Neural progenitor cell (in vitro differentiated cells): ENCODE measurements at regions not wholly inside any gene's neighbourhood (a gene's known extent, or its start where the extent isn't known, plus 50 kb on each side); places are given as distances from the start of the nearest gene placed in this dataset.

Experiments used
- DNase-seq: peaks from one replicate; pipeline ENCODE4 v3.0.0-alpha.2; 2016; ENCODE audit warnings: low spot score
- H2AFZ ChIP-seq: fragments of 200-600 bp; sonication (generic); replicated peaks from 2 replicates; pipeline ENCODE4 v1.6.1; 2016; ENCODE audit warnings: antibody characterized with exemption
- H3F3A ChIP-seq: fragments of 200-600 bp; sonication (generic); 2 replicates; pipeline ENCODE4 v1.6.1; 2016; ENCODE audit warnings: antibody characterized with exemption, low read depth
- H3K27ac ChIP-seq: fragments of 200-600 bp; sonication (generic); 2 replicates; pipeline ENCODE4 v1.5.1; 2016; ENCODE audit warnings: mild to moderate bottlenecking
- H3K27me3 ChIP-seq: fragments of 200-600 bp; sonication (generic); 2 replicates; pipeline ENCODE4 v1.6.1; 2016; ENCODE audit warnings: mild to moderate bottlenecking, moderate library complexity
- H3K36me3 ChIP-seq: fragments of 200-600 bp; sonication (generic); 2 replicates; pipeline ENCODE4 v1.5.1; 2016
- H3K4me1 ChIP-seq: fragments of 200-600 bp; sonication (generic); 2 replicates; pipeline ENCODE4 v1.6.1; 2016; ENCODE audit warnings: mixed run types
- H3K4me2 ChIP-seq: fragments of 200-600 bp; sonication (generic); 2 replicates; pipeline ENCODE4 v1.6.1; 2016
- H3K4me3 ChIP-seq: fragments of 200-600 bp; sonication (generic); 2 replicates; pipeline ENCODE4 v1.5.1; 2016
- H3K79me2 ChIP-seq: fragments of 200-600 bp; sonication (generic); 2 replicates; pipeline ENCODE4 v1.6.1; 2016; ENCODE audit warnings: low read depth
- H3K9ac ChIP-seq: fragments of 200-600 bp; sonication (generic); 2 replicates; pipeline ENCODE4 v1.6.1; 2016
- H3K9me3 ChIP-seq: fragments of 200-600 bp; sonication (generic); 2 replicates; pipeline ENCODE4 v1.5.1; 2016; ENCODE audit warnings: low read depth
- H4K20me1 ChIP-seq: fragments of 200-600 bp; sonication (generic); 2 replicates; pipeline ENCODE4 v1.6.1; 2016; ENCODE audit warnings: low read depth
- H3K27ac Mint-ChIP-seq: 3 replicates; pipeline ENCODE4 v1.8.0; 2021; ENCODE audit warnings: mixed read lengths
- H3K27me3 Mint-ChIP-seq: 2 replicates; pipeline ENCODE4 v1.8.0; 2022; ENCODE audit warnings: low read depth, mild to moderate bottlenecking, inconsistent platforms, moderate library complexity, mixed read lengths; ENCODE audit not compliant: insufficient read depth
- H3K36me3 Mint-ChIP-seq: 3 replicates; pipeline ENCODE4 v1.8.0; 2021; ENCODE audit warnings: mixed read lengths
- H3K4me1 Mint-ChIP-seq: 3 replicates; pipeline ENCODE4 v1.8.0; 2021; ENCODE audit warnings: mixed read lengths
- H3K4me3 Mint-ChIP-seq: 3 replicates; pipeline ENCODE4 v1.8.0; 2021; ENCODE audit warnings: mild to moderate bottlenecking, moderate library complexity, mixed read lengths
- H3K9me3 Mint-ChIP-seq: 3 replicates; pipeline ENCODE4 v1.8.0; 2020; ENCODE audit warnings: mixed read lengths
- CTCF ChIP-seq: fragments of 200-600 bp; sonication (generic); IDR thresholded peaks from 2 replicates; pipeline ENCODE4 v1.5.1; 2017; ENCODE audit warnings: antibody characterized with exemption, mild to moderate bottlenecking
- EZH2 ChIP-seq: fragments of 200-600 bp; sonication (generic); IDR thresholded peaks from 2 replicates; pipeline ENCODE4 v1.6.1; 2017; ENCODE audit warnings: antibody characterized with exemption, mild to moderate bottlenecking, moderate library complexity
- EZH2phosphoT487 ChIP-seq: fragments of 200-600 bp; sonication (generic); IDR thresholded peaks from 2 replicates; pipeline ENCODE4 v1.6.1; 2017; ENCODE audit warnings: antibody characterized with exemption

GRCh38 chr7:149714081-149714909, 59.1 kb downstream of the ZNF467 start:
- H3K4me2 ChIP-seq, result peak overlapping the region; percentile 70
- H4K20me1 ChIP-seq, result peaks cover 8% of the 10 kb centered on the region
- no peaks in the 10 kb centered on the region for H3F3A ChIP-seq
- no peak overlapping the region for H3K27ac ChIP-seq
- H3K4me3 Mint-ChIP-seq, result peak overlapping the region; percentile 84
- H3K36me3 Mint-ChIP-seq, result peaks cover 6% of the 10 kb centered on the region
- H3K9me3 Mint-ChIP-seq, result peaks cover 32% of the 10 kb centered on the region
- DNase-seq, result peak; percentile 97
- H3K9ac ChIP-seq, result no peak overlapping the region
- H3K4me1 ChIP-seq, result peaks cover 8% of the 10 kb centered on the region
- peak overlapping the region; percentile 49 for H3K4me3 ChIP-seq
- H2AFZ ChIP-seq, result peak overlapping the region; percentile 81
- H3K27ac Mint-ChIP-seq, result no peak overlapping the region
- TF ChIP-seq EZH2phosphoT487, result no peak
- no peak for TF ChIP-seq CTCF
- no peak for TF ChIP-seq EZH2
- H3K9me3 ChIP-seq, result peaks cover 18% of the 10 kb centered on the region
- peaks cover 8% of the 10 kb centered on the region for H3K36me3 ChIP-seq
- peaks cover 11% of the 10 kb centered on the region for H3K27me3 Mint-ChIP-seq
- H3K4me1 Mint-ChIP-seq, result peaks cover 17% of the 10 kb centered on the region
- H3K27me3 ChIP-seq, result peaks cover 10% of the 10 kb centered on the region
- peaks cover 17% of the 10 kb centered on the region for H3K79me2 ChIP-seq

- no peak for DNase-seq
- Histone ChIP-seq H3K27ac (no peak overlapping the region), H4K20me1 (peaks cover 3% of the 10 kb centered on the region), H3K36me3 (peaks cover 8% of the 10 kb centered on the region), H3K27me3 (peaks cover 10% of the 10 kb centered on the region), H2AFZ (peak overlapping the region; percentile 81), H3K4me3 (no peak overlapping the region), H3K4me2 (peak overlapping the region; percentile 70), H3K79me2 (peaks cover 17% of the 10 kb centered on the region), H3K4me1 (peaks cover 8% of the 10 kb centered on the region), H3K9ac (no peak overlapping the region), H3K9me3 (peaks cover 18% of the 10 kb centered on the region), H3F3A (no peaks in the 10 kb centered on the region)
- TF ChIP-seq CTCF, result no peak
- TF ChIP-seq EZH2, result no peak
- peak; percentile 18 for TF ChIP-seq EZH2phosphoT487
- peak overlapping the region; percentile 84 for H3K4me3 Mint-ChIP-seq
- peaks cover 36% of the 10 kb centered on the region for H3K9me3 Mint-ChIP-seq
- peaks cover 5% of the 10 kb centered on the region for H3K36me3 Mint-ChIP-seq
- peaks cover 17% of the 10 kb centered on the region for H3K4me1 Mint-ChIP-seq
- H3K27me3 Mint-ChIP-seq, result peaks cover 9% of the 10 kb centered on the region
- H3K27ac Mint-ChIP-seq, result no peak overlapping the region
Measured at GRCh38 chr7:149713731-149714068, 59.7 kb downstream of the ZNF467 start.

GRCh38 chr7:149713061-149713730, 60.2 kb downstream of the ZNF467 start:
- peaks cover 39% of the 10 kb centered on the region for H3K9me3 Mint-ChIP-seq
- Histone ChIP-seq H3K4me3 (no peak overlapping the region), H3K4me1 (peaks cover 8% of the 10 kb centered on the region), H3F3A (no peaks in the 10 kb centered on the region), H3K27ac (no peak overlapping the region), H3K79me2 (peaks cover 17% of the 10 kb centered on the region), H3K27me3 (peaks cover 10% of the 10 kb centered on the region), H3K9ac (no peak overlapping the region), H3K4me2 (no peak overlapping the region), H4K20me1 (peaks cover 3% of the 10 kb centered on the region), H2AFZ (no peak overlapping the region), H3K36me3 (peaks cover 8% of the 10 kb centered on the region), H3K9me3 (peaks cover 18% of the 10 kb centered on the region)
- no peak for DNase-seq
- peaks cover 10% of the 10 kb centered on the region for H3K27me3 Mint-ChIP-seq
- H3K4me1 Mint-ChIP-seq, result peaks cover 17% of the 10 kb centered on the region
- H3K4me3 Mint-ChIP-seq, result peak overlapping the region; percentile 74
- TF ChIP-seq CTCF, result no peak
- no peak for TF ChIP-seq EZH2
- TF ChIP-seq EZH2phosphoT487, result no peak
- no peak overlapping the region for H3K27ac Mint-ChIP-seq
- peaks cover 3% of the 10 kb centered on the region for H3K36me3 Mint-ChIP-seq
